NCI-H1417 (cell line): ENCODE measurements at regions not wholly inside any gene's neighbourhood (a gene's known extent, or its start where the extent isn't known, plus 50 kb on each side); places are given as distances from the start of the nearest gene placed in this dataset.
A peak's percentile ranks its signal among the peaks of the same experiment; 100 is the strongest.
"Not testable (repeated sequence)": the region's sequence is repeated elsewhere in the genome, so short reads cannot be mapped to it uniquely, and the experiment has no call there.

ENCODE experiments used
- DNase-seq, 3 experiments: peaks; one replicate each; lab custom pipeline; 2025; lab: John Stamatoyannopoulos, UW

DNA sequence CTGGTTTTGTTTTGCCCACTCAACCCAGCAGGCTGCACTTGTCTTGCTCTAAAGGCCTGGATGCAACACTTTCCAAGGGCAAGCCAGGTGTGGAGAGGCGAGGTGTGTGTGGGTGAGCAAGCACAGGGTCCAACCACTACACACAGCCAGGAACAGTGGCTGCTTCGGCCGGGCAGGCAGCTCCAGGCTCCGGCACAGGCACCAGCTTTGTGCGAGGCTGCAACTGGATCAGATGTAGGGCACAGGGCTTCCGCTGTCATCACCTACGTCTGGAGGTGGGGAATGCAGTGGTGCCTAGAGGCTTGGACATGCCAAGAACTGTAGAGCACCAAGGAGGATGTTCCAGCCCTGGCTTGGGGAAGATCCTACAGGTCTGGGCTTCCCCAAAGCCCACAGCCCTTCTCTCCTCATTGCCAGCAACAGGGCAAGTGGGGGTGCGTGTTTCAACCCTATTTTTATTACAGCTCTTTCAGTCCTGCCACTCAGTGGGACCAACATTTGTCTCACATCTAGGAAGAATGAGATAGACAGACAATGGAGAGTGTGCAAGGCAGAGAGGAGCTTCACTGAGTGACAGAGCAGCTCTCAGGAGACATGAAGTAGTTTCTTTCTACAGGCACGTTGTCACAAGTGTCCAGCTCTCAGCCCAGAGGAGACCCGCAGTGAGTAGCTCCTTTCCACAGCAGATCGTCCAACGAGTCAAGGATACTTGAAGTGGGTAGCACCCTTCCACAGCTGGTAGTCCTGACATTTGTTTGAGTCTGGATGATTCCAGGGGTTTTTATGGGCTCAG lies 622.2 kb downstream of the CDH9 start:
- DNase-seq: no peak

DNA sequence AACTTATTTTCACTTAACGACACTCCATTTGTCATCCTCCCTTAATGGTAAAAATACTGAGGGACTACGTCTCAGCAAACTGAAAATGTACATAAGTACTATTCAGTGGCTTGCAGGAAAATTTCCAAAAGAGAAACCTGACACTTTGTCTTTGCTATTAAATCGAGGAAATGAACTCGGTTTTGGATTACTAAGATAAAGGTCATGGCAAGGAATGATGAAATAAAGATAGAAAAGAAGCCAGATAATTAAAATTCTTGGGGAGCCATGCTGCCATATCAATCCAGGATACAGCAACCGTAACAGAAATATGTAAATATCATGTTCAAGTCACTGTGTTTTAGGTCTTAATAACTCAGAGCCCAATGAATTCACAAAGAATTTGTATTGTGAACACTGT lies 647.8 kb downstream of the CDH9 start:
- DNase-seq: no peak

DNA sequence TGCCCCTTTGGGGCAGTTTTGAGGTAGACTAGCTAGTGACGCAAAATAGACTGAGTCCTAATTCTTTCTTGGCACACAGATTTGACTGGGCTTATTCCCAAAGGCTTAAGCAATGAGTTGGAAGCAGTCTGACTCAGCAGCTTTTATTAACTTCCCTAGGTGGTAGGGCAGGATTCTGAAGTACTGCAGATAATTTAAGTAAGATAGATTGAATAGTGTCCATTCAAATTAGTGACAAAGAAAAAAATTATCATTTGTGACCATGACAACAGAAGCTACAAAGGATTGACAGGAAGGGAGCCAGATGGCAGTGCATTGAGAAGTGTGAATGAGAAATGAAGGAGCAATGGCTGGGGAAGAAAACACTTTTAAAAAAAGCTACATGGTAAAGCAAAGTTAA lies 649.4 kb downstream of the CDH9 start:
- DNase-seq: peak in 2 of 3 experiments; percentile 22 to 69

DNA sequence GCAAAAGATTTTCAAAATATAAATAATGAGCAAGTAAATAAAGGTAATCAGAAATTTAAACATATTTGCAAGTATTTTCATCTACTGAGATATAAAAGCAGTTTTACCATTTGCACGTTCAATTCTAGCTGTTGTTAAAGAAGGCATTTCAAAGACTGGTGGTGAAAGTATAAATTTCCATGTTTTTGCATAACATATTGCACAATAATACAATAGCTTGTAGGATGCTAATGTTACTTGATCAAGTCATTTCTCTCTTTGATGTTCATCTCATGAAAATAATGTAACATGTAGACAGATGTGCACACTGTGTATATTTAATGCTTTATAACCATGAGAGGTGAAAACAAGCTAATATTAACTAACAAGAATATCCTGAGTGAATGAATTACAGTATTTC lies 651.9 kb downstream of the CDH9 start:
- DNase-seq: no peak

- DNase-seq: not testable (repeated sequence)
These were observed 673.8 kb downstream of the CDH9 start for GRCh38 chr5:26364624-26365023.

- DNase-seq: no peak
These were observed 694.5 kb downstream of the CDH9 start for GRCh38 chr5:26343801-26344325.

DNA sequence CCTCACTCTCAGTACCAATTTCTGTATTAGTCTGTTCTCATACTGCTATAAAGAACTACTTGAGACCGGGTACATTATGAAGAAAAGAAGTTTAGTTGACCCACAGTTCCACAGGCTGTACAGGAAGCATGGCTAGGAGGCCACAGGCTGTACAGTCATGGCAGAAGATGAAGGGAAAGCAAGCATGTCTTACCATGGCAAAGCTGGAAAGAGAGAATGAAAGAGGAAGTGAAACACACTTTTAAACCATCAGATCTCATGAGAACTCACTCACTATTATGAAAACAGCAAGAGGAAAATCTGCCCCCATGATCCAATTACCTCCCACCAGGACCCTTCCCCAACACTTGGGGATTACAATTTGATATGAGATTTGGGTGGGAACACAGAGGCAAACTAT lies 698.8 kb downstream of the CDH9 start:
- no peak for DNase-seq

DNA sequence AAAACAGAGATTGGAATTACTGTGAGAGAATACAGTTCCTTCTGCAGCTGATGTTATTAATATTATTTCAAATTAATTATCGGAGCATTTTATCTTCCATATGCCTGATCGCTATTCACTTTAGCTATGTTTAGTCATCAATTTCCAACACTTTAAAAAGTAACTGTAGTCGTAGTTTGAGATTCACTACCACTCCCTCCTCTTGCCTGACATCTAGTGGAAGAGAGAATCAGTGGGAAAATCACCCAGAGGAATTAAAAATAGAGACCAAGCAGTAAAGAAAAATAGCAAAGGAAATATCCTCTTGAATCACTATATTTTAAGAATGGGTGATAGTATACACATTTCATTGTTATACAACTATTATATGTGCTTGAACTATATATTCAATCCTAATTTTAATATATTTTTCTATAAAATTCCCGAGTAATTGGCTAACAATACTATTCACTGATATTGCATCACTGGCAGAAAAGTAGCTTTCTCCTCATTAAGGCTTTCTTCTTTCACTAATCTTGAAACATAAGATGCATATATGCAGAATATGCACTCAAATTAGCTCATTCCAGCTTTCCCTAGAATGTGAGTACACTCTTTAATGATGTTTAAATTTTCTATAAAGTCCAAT lies 708.7 kb downstream of the CDH9 start:
- peak in 2 of 3 experiments; percentile 23 to 64 for DNase-seq

GRCh38 chr5:26326153-26326759 lies 712.1 kb downstream of the CDH9 start:
- no peak for DNase-seq

DNA sequence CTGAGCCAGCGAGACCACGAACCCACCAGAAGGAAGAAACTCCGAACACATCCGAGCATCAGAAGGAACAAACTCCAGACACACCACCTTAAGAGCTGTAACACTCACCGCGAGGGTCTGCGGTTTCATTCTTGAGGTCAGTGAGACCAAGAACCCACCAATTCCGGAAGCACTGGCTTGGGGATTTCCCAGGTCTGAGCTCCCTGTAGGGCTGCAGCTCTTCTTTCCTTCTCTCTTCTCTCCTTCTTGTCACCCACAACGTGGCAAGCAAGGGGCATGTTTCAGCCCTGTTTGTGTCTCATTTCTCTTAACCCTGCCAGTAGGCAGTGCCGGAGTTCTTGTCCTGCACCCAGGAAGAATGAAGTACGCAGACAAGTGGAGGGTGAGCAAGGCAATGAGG lies 713.0 kb downstream of the CDH9 start:
- DNase-seq: not testable (repeated sequence)

DNA sequence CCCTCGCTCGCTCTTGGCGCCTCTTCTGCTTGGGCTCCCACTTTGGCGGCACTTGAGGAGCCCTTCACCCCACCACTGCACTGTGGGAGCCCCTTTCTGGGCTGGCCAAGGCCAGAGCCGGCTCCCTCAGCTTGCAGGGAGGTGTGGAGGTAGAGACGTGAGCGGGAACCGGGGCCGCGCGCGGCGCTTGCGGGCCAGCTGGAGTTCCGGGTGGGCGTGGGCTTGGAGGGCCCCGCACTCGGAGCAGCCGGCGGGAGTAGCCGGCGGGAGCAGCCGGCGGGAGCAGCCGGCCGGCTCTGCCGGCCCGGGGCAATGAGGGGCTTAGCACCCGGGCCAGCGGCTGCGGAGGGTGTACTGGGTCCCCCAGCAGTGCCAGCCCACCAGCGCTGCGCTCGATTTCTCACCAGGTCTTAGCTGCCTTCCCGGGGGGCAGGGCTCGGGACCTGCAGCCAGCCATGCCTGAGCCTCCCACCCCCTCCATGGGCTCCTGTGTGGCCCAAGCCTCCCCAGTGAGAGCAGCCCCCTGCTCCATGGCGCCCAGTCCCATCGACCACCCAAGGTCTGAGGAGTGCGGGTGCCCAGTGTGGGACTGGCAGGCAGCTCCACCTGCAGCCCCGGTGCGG lies 714.0 kb downstream of the CDH9 start:
- DNase-seq: not testable (repeated sequence)

GRCh38 chr5:26323794-26324193 lies 714.6 kb downstream of the CDH9 start:
- DNase-seq: no peak

DNA sequence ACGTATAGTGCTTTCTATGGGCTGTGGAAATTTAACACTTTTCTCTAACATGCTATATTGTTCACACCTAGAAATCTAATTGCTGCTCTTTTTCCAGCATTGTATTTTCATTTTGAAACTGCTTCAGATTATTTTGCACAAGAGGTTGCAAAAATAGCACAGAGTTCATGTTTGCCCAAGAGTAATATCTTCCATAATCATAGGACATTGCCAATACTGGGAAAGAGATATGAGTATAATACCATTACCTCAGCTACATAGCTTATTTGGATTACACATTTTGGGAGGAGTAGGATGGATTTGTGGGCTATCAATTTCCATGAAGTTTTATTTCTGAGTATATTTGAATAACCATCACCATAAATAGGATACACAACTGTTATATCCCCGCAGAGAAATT lies 717.1 kb downstream of the CDH9 start:
- no peak for DNase-seq

GRCh38 chr5:26310415-26310814 lies 728.0 kb downstream of the CDH9 start:
- no peak for DNase-seq

DNA sequence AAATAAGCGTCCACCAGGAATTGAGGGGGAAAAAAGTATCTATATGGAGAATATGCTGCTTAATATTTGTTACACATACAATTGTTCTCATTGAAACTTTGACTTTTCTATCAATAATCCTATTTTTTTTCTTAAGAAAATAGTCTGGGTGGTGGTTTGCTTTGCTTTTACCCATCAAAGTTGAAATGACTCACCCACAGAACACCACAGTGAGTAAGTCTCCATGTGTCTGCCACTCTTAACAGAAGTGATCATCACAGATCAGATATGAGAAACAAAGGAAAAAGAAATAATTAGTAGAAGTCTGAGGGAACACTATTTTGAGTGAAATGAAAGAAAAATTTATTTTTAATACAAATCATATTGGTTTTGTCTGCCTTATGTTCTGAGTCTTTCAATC lies 742.8 kb downstream of the CDH9 start:
- no peak for DNase-seq

- DNase-seq: no peak
These were observed 756.2 kb downstream of the CDH9 start for GRCh38 chr5:26282190-26282589.

DNA sequence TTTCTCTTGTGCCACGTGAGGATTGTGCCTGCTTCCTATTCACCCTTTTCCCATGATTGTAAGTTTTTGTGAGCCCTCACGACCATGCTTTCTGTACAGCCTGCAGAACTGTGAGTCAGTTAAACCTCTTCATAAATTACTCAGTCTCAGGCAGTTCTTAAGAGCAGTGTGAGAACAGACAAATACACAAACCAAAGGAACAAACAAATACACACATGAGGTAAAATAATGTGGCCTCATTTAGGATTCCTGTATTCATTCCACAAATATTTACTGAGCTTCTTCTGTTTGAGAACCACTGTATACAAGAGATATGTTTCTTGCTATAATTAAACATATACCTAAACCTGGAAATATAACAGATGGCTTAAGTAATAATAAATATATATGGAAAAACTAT lies 760.3 kb downstream of the CDH9 start:
- no peak for DNase-seq

GRCh38 chr5:26259081-26259480 lies 779.3 kb downstream of the CDH9 start:
- DNase-seq: peak in 2 of 3 experiments; percentile 13 to 60

GRCh38 chr5:26245321-26245720 lies 793.1 kb downstream of the CDH9 start:
- no peak for DNase-seq

- peak in 1 of 3 experiments; percentile 55 for DNase-seq
These were observed 798.8 kb downstream of the CDH9 start for GRCh38 chr5:26239588-26239987.

DNA sequence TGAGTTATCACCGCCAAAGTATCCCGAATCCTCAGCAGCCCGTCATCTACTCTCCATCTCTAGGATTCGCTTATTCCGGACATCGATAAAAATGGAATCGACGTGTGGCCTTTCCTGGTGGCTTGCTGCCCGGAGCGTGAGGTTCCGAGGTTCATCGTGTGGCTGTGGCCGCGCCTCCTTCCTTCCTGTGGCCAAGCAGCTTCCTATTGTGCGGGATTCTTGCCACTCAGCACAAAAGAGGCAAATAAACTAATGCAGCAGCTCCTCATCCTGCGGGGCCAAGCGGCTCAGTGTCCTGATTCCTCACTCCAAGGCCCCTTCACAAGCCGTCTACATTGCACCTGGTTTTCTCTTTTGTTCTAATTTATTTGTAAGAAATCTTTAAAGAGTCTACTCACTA lies 800.9 kb downstream of the CDH9 start:
- no peak for DNase-seq

DNA sequence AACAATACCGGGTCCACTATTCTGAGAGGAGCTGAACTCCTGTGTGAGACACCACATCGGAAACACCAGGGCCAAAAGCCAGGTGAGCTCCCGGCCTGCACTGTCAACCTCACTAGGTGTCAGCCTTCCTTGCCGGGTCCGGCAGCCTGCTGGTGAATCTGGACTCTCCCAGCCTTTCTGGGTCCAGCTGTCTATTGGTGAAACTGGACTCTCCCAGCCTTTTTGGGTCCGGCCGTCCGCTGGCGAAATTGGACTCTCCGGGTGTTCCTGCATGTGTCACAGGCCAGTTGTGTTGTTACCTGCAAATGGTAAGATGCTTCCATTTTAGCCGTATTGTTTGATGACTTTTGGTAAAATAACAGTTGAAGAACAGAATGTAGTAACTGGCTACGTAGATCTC lies 801.5 kb downstream of the CDH9 start:
- DNase-seq: no peak

- DNase-seq: no peak
These were observed 805.7 kb downstream of the CDH9 start for GRCh38 chr5:26232706-26233105.
